Astrocyte (in vitro differentiated cells and primary cell): ENCODE measurements at regions not wholly inside any gene's neighbourhood (a gene's known extent, or its start where the extent isn't known, plus 50 kb on each side); places are given as distances from the start of the nearest gene placed in this dataset.

ENCODE experiments used
- CTCF ChIP-seq: IDR thresholded peaks from 2 replicates; pipeline ENCODE4 v1.5.1; 2011; ENCODE audit warnings: low read depth, mild to moderate bottlenecking, inconsistent platforms, low read length, moderate library complexity; ENCODE audit not compliant: insufficient read depth
- EZH2 ChIP-seq: IDR thresholded peaks from 2 replicates; pipeline ENCODE4 v1.6.1; 2012; ENCODE audit warnings: mild to moderate bottlenecking, low read length, inconsistent platforms; ENCODE audit not compliant: insufficient read depth

GRCh38 chr2:163919717-163920116 is 183.9 kb upstream of the FIGN start:
- TF ChIP-seq CTCF (no peak), EZH2 (no peak)
